ENCODE measurements at regions not wholly inside any gene's neighbourhood (a gene's known extent, or its start where the extent isn't known, plus 50 kb on each side); places are given as distances from the start of the nearest gene placed in this dataset.

DNA sequence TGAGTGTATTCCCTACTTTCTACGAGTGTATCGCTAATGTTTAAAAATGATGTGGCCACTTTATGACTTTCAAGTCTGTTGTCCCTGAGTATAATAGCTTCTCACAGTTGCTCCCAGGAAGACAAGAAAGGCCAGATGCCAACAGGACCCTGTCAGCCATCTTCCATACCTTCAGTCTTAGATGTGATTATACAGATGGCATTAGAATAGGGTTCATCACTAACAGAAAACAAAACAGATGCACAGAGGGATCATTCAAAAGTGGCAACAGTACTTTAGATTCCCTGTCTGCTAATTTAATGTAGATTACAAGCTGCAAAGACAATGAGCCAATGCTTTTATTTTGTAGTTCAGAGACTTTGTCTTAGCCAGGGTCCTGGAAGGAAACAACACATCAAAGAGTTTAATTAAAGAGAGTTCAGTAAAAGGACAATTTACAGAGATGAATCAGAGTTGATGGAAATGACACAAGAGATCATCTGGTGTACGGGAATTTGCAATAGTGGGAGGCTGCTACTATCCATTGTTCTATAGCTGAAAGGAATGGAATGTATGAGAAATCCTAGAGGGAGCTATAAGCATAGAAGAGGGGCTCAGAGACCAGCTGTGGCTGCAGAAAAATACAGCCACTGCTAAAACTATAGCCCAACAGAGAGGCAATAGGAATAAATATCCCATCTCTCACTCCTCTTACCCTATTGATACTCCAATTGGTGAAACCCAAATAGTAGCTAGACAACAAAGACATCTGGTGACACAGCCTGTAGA, 393.7 kb upstream of the SMC2 start:
- TF ChIP-seq, protein P1, sequence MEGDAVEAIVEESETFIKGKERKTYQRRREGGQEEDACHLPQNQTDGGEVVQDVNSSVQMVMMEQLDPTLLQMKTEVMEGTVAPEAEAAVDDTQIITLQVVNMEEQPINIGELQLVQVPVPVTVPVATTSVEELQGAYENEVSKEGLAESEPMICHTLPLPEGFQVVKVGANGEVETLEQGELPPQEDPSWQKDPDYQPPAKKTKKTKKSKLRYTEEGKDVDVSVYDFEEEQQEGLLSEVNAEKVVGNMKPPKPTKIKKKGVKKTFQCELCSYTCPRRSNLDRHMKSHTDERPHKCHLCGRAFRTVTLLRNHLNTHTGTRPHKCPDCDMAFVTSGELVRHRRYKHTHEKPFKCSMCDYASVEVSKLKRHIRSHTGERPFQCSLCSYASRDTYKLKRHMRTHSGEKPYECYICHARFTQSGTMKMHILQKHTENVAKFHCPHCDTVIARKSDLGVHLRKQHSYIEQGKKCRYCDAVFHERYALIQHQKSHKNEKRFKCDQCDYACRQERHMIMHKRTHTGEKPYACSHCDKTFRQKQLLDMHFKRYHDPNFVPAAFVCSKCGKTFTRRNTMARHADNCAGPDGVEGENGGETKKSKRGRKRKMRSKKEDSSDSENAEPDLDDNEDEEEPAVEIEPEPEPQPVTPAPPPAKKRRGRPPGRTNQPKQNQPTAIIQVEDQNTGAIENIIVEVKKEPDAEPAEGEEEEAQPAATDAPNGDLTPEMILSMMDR (IDR thresholded peaks at IDR 0.05): no peak
- Mint-ChIP-seq H3K27me3 (ENCODE audit: unreplicated experiment) (no peaks in the 10 kb centered on the region), H3K27ac (ENCODE audit: unreplicated experiment) (no peak overlapping the region), H3K9me3 (ENCODE audit: unreplicated experiment) (peaks cover 5% of the 10 kb centered on the region), H3K4me3 (ENCODE audit: unreplicated experiment) (no peak overlapping the region), H3K36me3 (ENCODE audit: unreplicated experiment) (no peaks in the 10 kb centered on the region), H3K4me1 (ENCODE audit: unreplicated experiment) (no peaks in the 10 kb centered on the region)
- DNase-seq (ENCODE audit: extremely low spot score, unreplicated experiment): no peak

GRCh38 chr9:103702572-103702971, 391.5 kb upstream of the SMC2 start:
- Mint-ChIP-seq H3K27me3 (ENCODE audit: unreplicated experiment) (no peaks in the 10 kb centered on the region), H3K27ac (ENCODE audit: unreplicated experiment) (no peak overlapping the region), H3K9me3 (ENCODE audit: unreplicated experiment) (peaks cover 12% of the 10 kb centered on the region), H3K4me1 (ENCODE audit: unreplicated experiment) (no peaks in the 10 kb centered on the region), H3K4me3 (ENCODE audit: unreplicated experiment) (no peak overlapping the region), H3K36me3 (ENCODE audit: unreplicated experiment) (no peaks in the 10 kb centered on the region)
- no peak for DNase-seq (ENCODE audit: extremely low spot score, unreplicated experiment)
- TF ChIP-seq, protein P1 (IDR thresholded peaks at IDR 0.05): no peak

- no peak for DNase-seq (ENCODE audit: extremely low spot score, unreplicated experiment)
- peaks cover 30% of the 10 kb centered on the region for H3K9me3 Mint-ChIP-seq (ENCODE audit: unreplicated experiment)
- H3K4me1 Mint-ChIP-seq (ENCODE audit: unreplicated experiment): no peaks in the 10 kb centered on the region
- TF ChIP-seq, protein P1 (IDR thresholded peaks at IDR 0.05): no peak
- no peaks in the 10 kb centered on the region for H3K27me3 Mint-ChIP-seq (ENCODE audit: unreplicated experiment)
- no peak overlapping the region for H3K4me3 Mint-ChIP-seq (ENCODE audit: unreplicated experiment)
- H3K36me3 Mint-ChIP-seq (ENCODE audit: unreplicated experiment): no peaks in the 10 kb centered on the region
- no peak overlapping the region for H3K27ac Mint-ChIP-seq (ENCODE audit: unreplicated experiment)
These were observed 386.9 kb upstream of the SMC2 start for GRCh38 chr9:103707181-103707580.

DNA sequence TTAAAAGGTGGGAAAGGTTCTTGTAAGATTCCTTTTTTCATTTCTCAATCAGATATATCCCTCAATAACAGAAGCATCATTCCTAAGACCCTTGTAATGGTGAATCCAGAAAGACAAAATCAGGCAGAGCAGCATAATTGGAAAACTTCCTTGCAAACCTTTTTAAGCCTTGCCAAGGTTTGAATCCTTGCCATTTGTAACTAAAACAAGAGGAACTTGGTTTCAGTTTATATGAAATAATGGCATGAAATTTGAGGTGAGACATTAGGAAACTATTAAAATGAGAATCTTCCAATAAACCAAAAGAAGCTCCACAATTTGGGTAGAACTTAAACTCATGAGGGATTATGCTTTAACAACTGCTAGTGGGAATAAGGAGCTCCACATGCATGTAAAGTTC, 384.7 kb upstream of the SMC2 start:
- no peak overlapping the region for H3K27ac Mint-ChIP-seq (ENCODE audit: unreplicated experiment)
- H3K4me3 Mint-ChIP-seq (ENCODE audit: unreplicated experiment): no peak overlapping the region
- no peaks in the 10 kb centered on the region for H3K27me3 Mint-ChIP-seq (ENCODE audit: unreplicated experiment)
- no peaks in the 10 kb centered on the region for H3K36me3 Mint-ChIP-seq (ENCODE audit: unreplicated experiment)
- H3K9me3 Mint-ChIP-seq (ENCODE audit: unreplicated experiment): peaks cover 34% of the 10 kb centered on the region
- TF ChIP-seq, protein P1 (IDR thresholded peaks at IDR 0.05): no peak
- H3K4me1 Mint-ChIP-seq (ENCODE audit: unreplicated experiment): no peaks in the 10 kb centered on the region
- DNase-seq (ENCODE audit: extremely low spot score, unreplicated experiment): no peak

DNA sequence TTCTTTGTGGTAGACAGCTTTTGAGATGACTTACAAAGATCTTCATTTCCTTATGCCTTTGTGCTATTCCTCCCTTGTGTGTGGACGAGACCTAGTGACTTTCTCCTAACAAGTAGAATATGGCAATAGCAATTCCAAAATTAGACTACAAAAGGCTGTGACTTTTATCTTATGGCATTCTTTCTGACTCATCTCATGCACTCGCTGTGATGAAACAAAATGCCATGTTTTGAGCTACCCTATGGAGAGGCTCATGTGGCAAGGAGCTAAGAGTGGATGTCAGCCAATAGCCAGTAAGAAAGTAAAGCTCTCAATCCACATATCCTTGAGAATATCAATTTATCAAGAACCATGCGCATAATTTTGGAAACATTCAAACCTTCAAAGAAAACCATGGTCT, 380.5 kb upstream of the SMC2 start:
- Mint-ChIP-seq H3K9me3 (ENCODE audit: unreplicated experiment) (peaks cover 25% of the 10 kb centered on the region), H3K27me3 (ENCODE audit: unreplicated experiment) (no peaks in the 10 kb centered on the region), H3K36me3 (ENCODE audit: unreplicated experiment) (no peaks in the 10 kb centered on the region), H3K4me1 (ENCODE audit: unreplicated experiment) (no peaks in the 10 kb centered on the region), H3K4me3 (ENCODE audit: unreplicated experiment) (no peak overlapping the region), H3K27ac (ENCODE audit: unreplicated experiment) (no peak overlapping the region)
- no peak for DNase-seq (ENCODE audit: extremely low spot score, unreplicated experiment)
- TF ChIP-seq, protein P1 (IDR thresholded peaks at IDR 0.05): no peak
